GM19455 (cell line): ENCODE measurements at regions not wholly inside any gene's neighbourhood (a gene's known extent, or its start where the extent isn't known, plus 50 kb on each side); places are given as distances from the start of the nearest gene placed in this dataset.
"Not testable (repeated sequence)": the region's sequence is repeated elsewhere in the genome, so short reads cannot be mapped to it uniquely, and the experiment has no call there.

Experiments
- ATAC-seq: cut with Tn5 transposase; IDR thresholded peaks from one replicate; pipeline ENCODE4 v1.9.1; 2021; ENCODE audit not compliant: unreplicated experiment

- no peak for ATAC-seq
Observed at GRCh38 chr4:12403175-12403574, 974.5 kb upstream of the HS3ST1 start.

GRCh38 chr4:12399781-12400180 lies 971.1 kb upstream of the HS3ST1 start:
- ATAC-seq: no peak

- ATAC-seq: no peak
Observed at GRCh38 chr4:12393631-12394262, 965.1 kb upstream of the HS3ST1 start.

- no peak for ATAC-seq
Observed at GRCh38 chr4:12389604-12390003, 960.9 kb upstream of the HS3ST1 start.

GRCh38 chr4:12382567-12382966 lies 953.9 kb upstream of the HS3ST1 start:
- ATAC-seq: no peak

GRCh38 chr4:12379191-12379590 lies 950.5 kb upstream of the HS3ST1 start:
- no peak for ATAC-seq

GRCh38 chr4:12375805-12376204 lies 947.1 kb upstream of the HS3ST1 start:
- ATAC-seq: no peak

GRCh38 chr4:12365869-12366268 lies 937.2 kb upstream of the HS3ST1 start:
- not testable (repeated sequence) for ATAC-seq

GRCh38 chr4:12360391-12360790 lies 931.7 kb upstream of the HS3ST1 start:
- no peak for ATAC-seq

- ATAC-seq: no peak
Observed at GRCh38 chr4:12359420-12359819, 930.7 kb upstream of the HS3ST1 start.

GRCh38 chr4:12333083-12333482 lies 904.4 kb upstream of the HS3ST1 start:
- ATAC-seq: not testable (repeated sequence)

GRCh38 chr4:12324965-12325364 lies 896.3 kb upstream of the HS3ST1 start:
- no peak for ATAC-seq

- ATAC-seq: no peak
Observed at GRCh38 chr4:12319765-12320164, 891.1 kb upstream of the HS3ST1 start.

GRCh38 chr4:12304905-12305304 lies 876.2 kb upstream of the HS3ST1 start:
- no peak for ATAC-seq

- ATAC-seq: no peak
Observed at GRCh38 chr4:12296366-12296765, 867.7 kb upstream of the HS3ST1 start.

- ATAC-seq: no peak
Observed at GRCh38 chr4:12293906-12294525, 865.3 kb upstream of the HS3ST1 start.

- no peak for ATAC-seq
Observed at GRCh38 chr4:12286351-12286750, 857.7 kb upstream of the HS3ST1 start.

- no peak for ATAC-seq
Observed at GRCh38 chr4:12270546-12270945, 841.9 kb upstream of the HS3ST1 start.

- ATAC-seq: no peak
Observed at GRCh38 chr4:12265554-12265953, 836.9 kb upstream of the HS3ST1 start.

- no peak for ATAC-seq
Observed at GRCh38 chr4:12260453-12260852, 831.8 kb upstream of the HS3ST1 start.

- no peak for ATAC-seq
Observed at GRCh38 chr4:12244973-12245372, 816.3 kb upstream of the HS3ST1 start.

- ATAC-seq: no peak
Observed at GRCh38 chr4:12242354-12242753, 813.7 kb upstream of the HS3ST1 start.
